K562 (cell line): ENCODE measurements at regions not wholly inside any gene's neighbourhood (a gene's known extent, or its start where the extent isn't known, plus 50 kb on each side); places are given as distances from the start of the nearest gene placed in this dataset.
A peak's percentile ranks its signal among the peaks of the same experiment; 100 is the strongest.

Experiments
- EP300 ChIP-seq: IDR thresholded peaks from 2 replicates; pipeline ENCODE4 v1.6.1; 2012; ENCODE audit warnings: low read length, improper control_type of control experiment
- REST ChIP-seq, 2 experiments: fragments of 450-650 bp; formaldehyde crosslinking in 1 of 2; IDR thresholded peaks; 2 replicates each; pipeline versions ENCODE4 v1.4.0 to v1.6.1; 2014 to 2020; ENCODE audit warnings: mild to moderate bottlenecking in 2 of 2, borderline replicate concordance in 1 of 2, low read depth in 1 of 2
- SMARCA5 ChIP-seq: fragments of 450-650 bp; IDR thresholded peaks from 2 replicates; pipeline ENCODE4 v1.6.1; 2016
- TBP ChIP-seq: optimal IDR thresholded peaks from 2 replicates; pipeline ENCODE3; 2011; ENCODE audit warnings: low read depth, low read length, improper control_type of control experiment

- TF ChIP-seq REST (IDR thresholded peaks at IDR 0.05; ENCODE audit: borderline replicate concordance) (peak; percentile 44; the same call in 1 of the 2 replicates), REST (CRISPR knock-in tag; IDR thresholded peaks at IDR 0.05; ENCODE audit: low read depth) (0 out of 2 replicates have a peak, but pooled peaks have one; percentile 38), EP300 (peak; percentile 94), SMARCA5 (no peak), TBP (no peak)
These were observed 51.7 kb upstream of the GSE1 start for GRCh38 chr16:85561248-85562092.
